Testis (tissue), 2 donors: ENCODE measurements at regions not wholly inside any gene's neighbourhood (a gene's known extent, or its start where the extent isn't known, plus 50 kb on each side); places are given as distances from the start of the nearest gene placed in this dataset.

Source experiments
- CTCF ChIP-seq, 3 experiments: fragments of 450-650 bp in 2 of 3; fragments of 200-600 bp in 1 of 3; sonication (generic) in 1 of 3; IDR thresholded peaks; one replicate each; pipeline ENCODE4 v1.5.1; 2016 to 2019; ENCODE audit warnings: antibody characterized with exemption in 3 of 3, mild to moderate bottlenecking in 2 of 3, moderate library complexity in 1 of 3
- POLR2A ChIP-seq: fragments of 450-650 bp; IDR thresholded peaks from one replicate; pipeline ENCODE4 v1.6.1; 2017; ENCODE audit warnings: antibody characterized with exemption, mild to moderate bottlenecking, moderate library complexity

GRCh38 chr11:57095417-57095816 is 86.3 kb upstream of the LRRC55 start:
- TF ChIP-seq POLR2A (no peak), CTCF (IDR thresholded peaks at IDR 0.05) (no peak)
